Activated CD4-positive, alpha-beta T cell treated with anti-CD3 and anti-CD28 coated beads, Interleukin-10, Interleukin-2, amounts not matched to agents 100 ng/mL and 50 ng/mL, durations not matched to agents 16 hours and 8 hours (primary cell): ENCODE measurements at regions not wholly inside any gene's neighbourhood (a gene's known extent, or its start where the extent isn't known, plus 50 kb on each side); places are given as distances from the start of the nearest gene placed in this dataset.

Experiments used
- DNase-seq: peaks from one replicate; pipeline ENCODE4 v3.0.0-alpha.2; 2020

- no peak for DNase-seq
These were observed 65.3 kb downstream of the METRNL start for GRCh38 chr17:83144421-83145357.

DNA sequence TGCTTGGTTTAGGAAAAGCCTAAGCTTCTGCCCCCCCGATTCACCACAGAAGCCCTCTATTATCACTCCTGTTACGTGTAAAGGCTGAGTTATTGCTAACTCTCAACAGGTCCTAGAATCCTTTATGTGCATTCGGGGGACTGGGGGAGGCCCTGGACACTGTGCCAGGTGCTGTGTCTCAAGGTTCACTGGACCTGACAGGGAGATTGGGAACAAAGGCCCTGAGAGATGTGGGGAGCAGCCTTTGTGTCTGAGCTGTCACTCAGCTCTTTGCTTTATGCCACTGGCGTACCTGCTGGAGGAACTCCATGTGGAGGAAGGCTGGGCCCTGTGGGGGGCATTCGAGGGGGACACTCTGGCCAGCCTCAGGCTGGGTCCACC is 65.9 kb downstream of the METRNL start:
- DNase-seq = no peak

GRCh38 chr17:83145831-83146230 is 66.4 kb downstream of the METRNL start:
- no peak for DNase-seq

- no peak for DNase-seq
These were observed 66.9 kb downstream of the METRNL start for GRCh38 chr17:83146347-83146746.

- peak; percentile 16 for DNase-seq
These were observed 67.9 kb downstream of the METRNL start for GRCh38 chr17:83147280-83147679.

GRCh38 chr17:83148317-83149028 is 69.1 kb downstream of the METRNL start:
- no peak for DNase-seq

GRCh38 chr17:83149029-83149725 is 69.8 kb downstream of the METRNL start:
- DNase-seq = no peak

- no peak for DNase-seq
These were observed 70.4 kb downstream of the METRNL start for GRCh38 chr17:83149761-83150251.

DNA sequence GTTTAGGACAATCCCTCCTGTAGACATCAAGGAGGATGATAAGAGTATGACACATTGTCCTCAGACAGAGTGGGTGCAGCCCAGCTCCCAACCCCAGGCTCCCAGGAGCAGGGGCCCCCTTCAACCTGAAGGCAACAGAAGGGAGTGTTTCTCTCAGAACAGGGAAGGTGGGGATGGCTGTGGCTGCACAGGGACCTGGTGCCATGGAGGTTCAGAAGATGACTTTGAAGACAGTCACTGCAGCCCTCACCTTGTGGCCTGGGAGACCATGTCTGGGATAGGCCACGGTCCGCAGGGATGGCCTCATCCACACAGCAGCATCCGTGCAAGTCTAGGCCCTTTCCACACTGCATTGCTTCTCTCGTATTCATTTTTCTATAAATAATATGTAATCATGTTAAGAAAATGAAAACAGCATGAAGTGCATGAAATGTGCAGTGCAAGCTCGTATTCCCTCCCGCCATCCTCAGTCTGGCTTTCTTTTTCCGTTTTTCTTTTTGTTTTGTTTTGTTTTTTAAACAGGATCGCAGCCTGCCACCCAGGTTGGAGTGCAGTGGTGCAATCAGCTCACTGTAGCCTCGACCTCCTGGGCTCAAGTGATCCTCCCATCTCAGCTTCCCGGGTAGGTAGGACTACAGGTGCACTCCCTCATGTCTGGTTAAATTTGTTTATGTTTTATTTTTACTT is 71.1 kb downstream of the METRNL start:
- no peak for DNase-seq

DNA sequence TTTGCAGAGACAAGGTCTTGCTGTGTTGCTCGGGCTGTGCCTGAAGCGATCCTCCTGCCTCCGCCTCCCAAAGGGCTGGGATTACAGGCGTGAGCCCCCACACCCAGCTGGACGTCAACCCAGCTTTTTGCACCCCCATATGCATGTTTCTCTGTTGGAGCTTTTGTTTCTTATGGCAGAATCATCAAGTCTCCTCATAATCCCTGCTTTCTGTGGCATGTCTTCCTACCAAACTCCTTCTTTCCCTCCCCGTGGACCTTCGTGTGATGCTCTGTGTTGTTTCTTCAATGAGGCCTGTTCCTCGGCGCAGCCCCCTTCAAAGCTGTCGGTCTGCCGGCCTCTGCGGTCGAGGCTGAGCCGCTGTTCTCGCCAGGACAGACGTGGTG is 71.6 kb downstream of the METRNL start:
- DNase-seq = no peak

GRCh38 chr17:83151442-83152226 is 72.2 kb downstream of the METRNL start:
- DNase-seq = no peak

- no peak for DNase-seq
These were observed 72.9 kb downstream of the METRNL start for GRCh38 chr17:83152227-83152744.

GRCh38 chr17:83152745-83153611 is 73.6 kb downstream of the METRNL start:
- DNase-seq = no peak

- DNase-seq = no peak
These were observed 74.4 kb downstream of the METRNL start for GRCh38 chr17:83153681-83154310.

GRCh38 chr17:83154311-83155127 is 75.1 kb downstream of the METRNL start:
- no peak for DNase-seq

DNA sequence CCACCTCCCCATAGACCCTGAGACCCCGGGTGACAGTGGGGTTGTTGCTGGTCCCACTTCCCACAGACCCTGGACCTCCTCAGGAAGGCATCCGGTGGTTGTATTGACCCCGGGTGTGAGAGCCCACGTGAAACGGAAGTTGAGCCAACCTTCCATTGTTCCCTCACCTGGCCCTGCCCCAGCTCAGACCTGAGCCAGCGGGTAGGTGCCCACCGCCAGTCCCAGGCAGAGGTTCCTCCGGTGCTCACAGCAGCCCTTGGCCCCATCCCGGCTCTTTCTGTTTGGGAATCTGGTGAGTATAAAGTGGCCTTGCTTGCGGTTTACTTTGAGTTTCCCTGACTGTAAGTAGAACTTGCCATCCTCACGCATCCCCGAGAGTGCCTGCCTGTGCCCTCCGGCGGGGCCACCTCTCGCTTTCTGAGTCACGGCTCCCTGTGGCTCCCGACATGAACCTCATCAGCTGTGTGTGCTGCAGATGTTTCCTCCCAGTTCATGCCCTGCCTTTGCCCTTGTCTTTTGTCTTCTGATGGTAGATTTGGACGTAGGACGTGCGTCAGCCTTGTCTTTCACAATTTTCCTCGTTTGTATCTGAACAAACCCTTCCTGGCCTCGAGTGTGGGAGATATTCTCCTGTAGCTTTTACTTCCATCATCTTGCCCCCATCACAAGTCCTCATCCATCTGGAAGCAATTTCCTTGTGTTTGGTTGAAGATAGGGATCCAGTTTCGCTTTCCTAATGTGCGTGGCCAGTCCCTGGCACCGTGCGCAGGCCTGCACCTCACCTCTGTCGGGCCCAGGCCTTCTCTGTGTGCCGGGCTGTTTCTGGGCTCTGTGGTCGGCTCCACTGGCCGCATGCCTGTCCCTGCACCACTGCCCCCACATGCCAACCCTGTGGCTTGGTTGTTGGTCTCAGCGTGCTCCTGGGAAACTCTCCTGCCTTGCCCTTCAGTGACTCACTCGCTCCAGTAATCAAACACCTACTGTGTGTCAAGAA is 76.0 kb downstream of the METRNL start:
- DNase-seq = peak; percentile 50

GRCh38 chr17:83156408-83156807 is 77.0 kb downstream of the METRNL start:
- no peak for DNase-seq
